ENCODE measurements at regions not wholly inside any gene's neighbourhood (a gene's known extent, or its start where the extent isn't known, plus 50 kb on each side); places are given as distances from the start of the nearest gene placed in this dataset.

DNA sequence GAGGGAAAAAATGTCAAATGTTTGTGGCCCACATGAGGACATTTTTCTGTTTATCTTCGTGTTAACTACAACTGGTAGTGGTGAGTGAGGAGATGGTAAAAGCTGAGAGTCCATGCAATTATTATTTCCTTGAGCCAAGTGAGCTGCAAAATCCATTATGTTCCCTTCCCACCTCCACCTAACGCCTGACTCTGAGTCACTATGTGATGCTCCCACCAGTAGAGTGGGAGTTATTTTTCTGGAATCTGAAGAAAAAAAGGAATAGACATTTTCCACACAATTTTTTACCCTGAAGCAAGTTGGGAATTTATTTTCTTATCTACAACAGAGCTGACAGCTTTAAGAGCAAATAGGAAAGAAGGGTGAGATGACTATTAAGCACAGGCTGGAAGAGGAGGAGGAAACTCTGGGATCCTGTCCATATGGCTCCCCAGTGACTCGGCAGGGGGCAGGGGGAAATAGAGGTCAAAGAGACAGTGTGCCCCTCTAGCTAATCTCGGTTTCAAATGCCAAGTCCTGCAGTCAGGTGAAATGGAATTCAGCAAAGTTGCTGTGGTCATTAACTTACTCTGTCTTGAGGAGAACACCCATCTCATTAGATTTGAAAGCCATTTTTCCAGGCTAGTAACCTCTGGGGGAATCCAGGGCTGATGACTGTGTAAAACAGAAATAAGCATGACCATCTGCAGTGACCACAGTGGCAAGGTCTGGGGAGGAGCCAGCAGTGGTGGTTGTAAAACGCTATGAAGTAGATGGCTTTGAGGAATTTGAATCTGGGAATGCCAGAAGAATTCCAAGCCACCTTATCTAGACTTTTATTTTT, 463.9 kb downstream of the STK39 start:
- TF ChIP-seq, protein P1, sequence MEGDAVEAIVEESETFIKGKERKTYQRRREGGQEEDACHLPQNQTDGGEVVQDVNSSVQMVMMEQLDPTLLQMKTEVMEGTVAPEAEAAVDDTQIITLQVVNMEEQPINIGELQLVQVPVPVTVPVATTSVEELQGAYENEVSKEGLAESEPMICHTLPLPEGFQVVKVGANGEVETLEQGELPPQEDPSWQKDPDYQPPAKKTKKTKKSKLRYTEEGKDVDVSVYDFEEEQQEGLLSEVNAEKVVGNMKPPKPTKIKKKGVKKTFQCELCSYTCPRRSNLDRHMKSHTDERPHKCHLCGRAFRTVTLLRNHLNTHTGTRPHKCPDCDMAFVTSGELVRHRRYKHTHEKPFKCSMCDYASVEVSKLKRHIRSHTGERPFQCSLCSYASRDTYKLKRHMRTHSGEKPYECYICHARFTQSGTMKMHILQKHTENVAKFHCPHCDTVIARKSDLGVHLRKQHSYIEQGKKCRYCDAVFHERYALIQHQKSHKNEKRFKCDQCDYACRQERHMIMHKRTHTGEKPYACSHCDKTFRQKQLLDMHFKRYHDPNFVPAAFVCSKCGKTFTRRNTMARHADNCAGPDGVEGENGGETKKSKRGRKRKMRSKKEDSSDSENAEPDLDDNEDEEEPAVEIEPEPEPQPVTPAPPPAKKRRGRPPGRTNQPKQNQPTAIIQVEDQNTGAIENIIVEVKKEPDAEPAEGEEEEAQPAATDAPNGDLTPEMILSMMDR (IDR thresholded peaks at IDR 0.05), result no peak
- no peak for TF ChIP-seq EP300 (IDR thresholded peaks at IDR 0.05)
- no peak for TF ChIP-seq POLR2A (IDR thresholded peaks at IDR 0.05)
- TF ChIP-seq POLR2AphosphoS5 (IDR thresholded peaks at IDR 0.05), result no peak
